ENCODE measurements at regions not wholly inside any gene's neighbourhood (a gene's known extent, or its start where the extent isn't known, plus 50 kb on each side); places are given as distances from the start of the nearest gene placed in this dataset.

DNA sequence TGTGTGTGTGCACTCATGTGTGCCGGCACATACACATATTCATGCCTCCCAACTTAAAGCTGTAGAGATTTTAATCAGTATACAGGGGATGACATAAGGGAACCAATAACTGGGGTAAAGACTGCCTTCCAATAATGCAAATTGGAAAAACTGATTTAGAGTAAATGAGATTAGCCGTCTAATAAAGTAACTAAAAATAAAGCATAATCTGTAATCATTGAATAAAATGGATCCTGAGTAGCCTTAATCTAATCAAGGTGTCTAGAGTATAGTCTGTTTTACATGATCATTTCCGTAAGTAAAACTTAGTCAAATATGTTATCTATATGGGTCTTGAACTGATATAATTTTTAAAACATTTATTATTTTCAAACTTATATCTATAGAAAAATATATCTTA, 925.8 kb downstream of the FSTL5 start:
- Histone ChIP-seq H3K4me1 (ENCODE audit: control insufficient read depth, insufficient read depth, low read length) (no peaks in the 10 kb centered on the region), H3K9me3 (ENCODE audit: control insufficient read depth, low read depth, low read length) (no peaks in the 10 kb centered on the region), H3K36me3 (ENCODE audit: control insufficient read depth, insufficient read depth, low read length) (no peaks in the 10 kb centered on the region), H3K4me3 (ENCODE audit: low read length) (no peak overlapping the region), H3K27ac (ENCODE audit: low read length) (no peak overlapping the region), H3K27me3 (ENCODE audit: control insufficient read depth, insufficient read depth, low read length) (no peaks in the 10 kb centered on the region)
- 100% methylated on average over 2 of the region's 3 CpGs for WGBS (ENCODE audit: insufficient coverage, low lambda C conversion rate)
- no peak for DNase-seq

DNA sequence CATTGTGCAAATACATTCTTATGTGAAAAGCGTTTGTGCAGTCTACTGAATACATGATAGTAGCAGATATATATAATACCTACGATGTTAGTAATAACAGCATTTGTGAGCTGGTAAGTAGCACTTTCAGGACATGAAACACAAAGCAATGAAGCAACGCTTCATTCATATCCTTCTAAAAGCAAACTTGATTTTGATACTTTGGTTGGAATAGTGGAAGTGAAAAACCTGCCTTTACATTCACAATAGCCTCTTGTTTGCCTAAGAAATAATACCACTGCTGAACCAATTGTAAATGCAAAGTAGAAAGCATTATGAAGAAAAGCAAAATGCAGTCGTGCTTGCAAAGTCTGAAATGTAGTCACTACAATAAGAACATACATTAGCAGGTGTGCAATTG, 926.3 kb downstream of the FSTL5 start:
- Histone ChIP-seq H3K9me3 (ENCODE audit: control insufficient read depth, low read depth, low read length) (no peaks in the 10 kb centered on the region), H3K27me3 (ENCODE audit: control insufficient read depth, insufficient read depth, low read length) (no peaks in the 10 kb centered on the region), H3K27ac (ENCODE audit: low read length) (no peak overlapping the region), H3K4me3 (ENCODE audit: low read length) (no peak overlapping the region), H3K4me1 (ENCODE audit: control insufficient read depth, insufficient read depth, low read length) (no peaks in the 10 kb centered on the region), H3K36me3 (ENCODE audit: control insufficient read depth, insufficient read depth, low read length) (no peaks in the 10 kb centered on the region)
- WGBS (ENCODE audit: insufficient coverage, low lambda C conversion rate) = 84% methylated on average over 2 of the region's 4 CpGs
- DNase-seq = no peak

DNA sequence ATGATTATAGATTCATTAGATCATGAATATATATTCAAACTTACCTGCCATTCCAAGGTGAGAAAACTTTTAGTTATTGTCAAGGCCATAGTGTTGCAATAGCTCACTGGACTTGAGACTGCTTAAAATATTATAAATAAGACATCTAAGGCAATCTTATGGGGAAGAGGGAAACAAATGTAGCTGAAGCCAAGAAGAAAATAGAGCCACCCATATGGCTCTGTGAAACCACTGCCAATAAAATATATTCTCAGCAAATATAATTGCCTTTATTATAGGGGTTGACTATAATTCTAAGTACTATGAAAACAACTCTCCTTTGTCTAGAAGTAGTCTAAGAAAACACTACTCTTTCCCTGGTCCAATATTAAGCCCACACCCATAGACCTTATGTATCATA, 938.5 kb downstream of the FSTL5 start:
- H3K27me3 ChIP-seq (ENCODE audit: control insufficient read depth, insufficient read depth, low read length) = no peaks in the 10 kb centered on the region
- H3K27ac ChIP-seq (ENCODE audit: low read length) = no peak overlapping the region
- peak in 1 of 2 donors; percentile 15 for DNase-seq
- no peaks in the 10 kb centered on the region for H3K36me3 ChIP-seq (ENCODE audit: control insufficient read depth, insufficient read depth, low read length)
- no peak overlapping the region for H3K4me3 ChIP-seq (ENCODE audit: low read length)
- peaks cover 4% of the 10 kb centered on the region for H3K9me3 ChIP-seq (ENCODE audit: control insufficient read depth, low read depth, low read length)
- peaks cover 3% of the 10 kb centered on the region for H3K4me1 ChIP-seq (ENCODE audit: control insufficient read depth, insufficient read depth, low read length)

DNA sequence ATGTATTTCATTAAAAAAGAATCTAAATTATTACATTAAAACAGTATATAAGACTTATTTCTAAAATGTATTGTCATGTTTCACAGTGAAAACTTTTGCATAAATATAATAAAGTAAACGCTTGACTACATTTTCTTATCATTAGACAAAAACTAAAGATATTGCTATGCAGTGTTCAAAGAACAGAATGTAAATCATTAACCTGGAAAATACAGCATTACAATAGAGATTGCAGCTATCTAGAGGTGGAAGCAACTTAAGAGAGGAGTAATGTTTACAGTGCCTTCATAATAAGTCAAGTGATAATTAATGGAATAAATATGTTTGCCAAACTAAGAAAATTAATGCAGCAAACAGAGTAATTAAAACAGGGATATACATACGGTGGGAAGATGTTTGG, 940.9 kb downstream of the FSTL5 start:
- H3K27ac ChIP-seq (ENCODE audit: low read length) = no peak overlapping the region
- WGBS (ENCODE audit: insufficient coverage, low lambda C conversion rate) = 31% methylated on average over 2 of the region's 2 CpGs
- DNase-seq = peak in 1 of 2 donors; percentile 33

DNA sequence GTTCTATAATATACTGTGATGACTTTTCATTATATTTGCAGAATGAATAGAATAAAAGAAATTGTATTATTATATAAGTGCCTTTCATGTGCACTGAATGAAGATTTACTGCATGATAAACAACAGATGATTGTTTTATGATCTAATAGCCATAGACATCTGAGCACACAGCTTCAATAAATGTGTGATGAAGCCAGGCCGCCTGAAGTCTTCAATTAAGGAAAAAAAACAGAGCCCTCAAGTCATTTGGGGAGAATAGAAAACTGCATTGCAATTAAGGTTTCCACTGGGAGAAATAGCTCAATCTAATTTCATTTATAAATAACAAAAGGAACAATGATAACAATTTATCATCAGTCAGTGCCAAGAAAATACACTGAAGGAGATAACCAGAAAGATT, 955.2 kb downstream of the FSTL5 start:
- DNase-seq = peak in 1 of 2 donors; percentile 9
- WGBS (ENCODE audit: insufficient coverage, low lambda C conversion rate) = no CpG with 5 or more reads among the region's 1 CpG
- Histone ChIP-seq H3K36me3 (ENCODE audit: control insufficient read depth, insufficient read depth, low read length) (no peaks in the 10 kb centered on the region), H3K27ac (ENCODE audit: low read length) (no peak overlapping the region), H3K4me3 (ENCODE audit: low read length) (no peak overlapping the region), H3K9me3 (ENCODE audit: control insufficient read depth, low read depth, low read length) (peaks cover 3% of the 10 kb centered on the region), H3K4me1 (ENCODE audit: control insufficient read depth, insufficient read depth, low read length) (no peaks in the 10 kb centered on the region), H3K27me3 (ENCODE audit: control insufficient read depth, insufficient read depth, low read length) (no peaks in the 10 kb centered on the region)

More for the DNA sequence above, 940.9 kb downstream of the FSTL5 start:
- Histone ChIP-seq H3K4me1 (ENCODE audit: control insufficient read depth, insufficient read depth, low read length) (peaks cover 3% of the 10 kb centered on the region), H3K9me3 (ENCODE audit: control insufficient read depth, low read depth, low read length) (peaks cover 4% of the 10 kb centered on the region), H3K4me3 (ENCODE audit: low read length) (no peak overlapping the region), H3K36me3 (ENCODE audit: control insufficient read depth, insufficient read depth, low read length) (no peaks in the 10 kb centered on the region), H3K27me3 (ENCODE audit: control insufficient read depth, insufficient read depth, low read length) (no peaks in the 10 kb centered on the region)

DNA sequence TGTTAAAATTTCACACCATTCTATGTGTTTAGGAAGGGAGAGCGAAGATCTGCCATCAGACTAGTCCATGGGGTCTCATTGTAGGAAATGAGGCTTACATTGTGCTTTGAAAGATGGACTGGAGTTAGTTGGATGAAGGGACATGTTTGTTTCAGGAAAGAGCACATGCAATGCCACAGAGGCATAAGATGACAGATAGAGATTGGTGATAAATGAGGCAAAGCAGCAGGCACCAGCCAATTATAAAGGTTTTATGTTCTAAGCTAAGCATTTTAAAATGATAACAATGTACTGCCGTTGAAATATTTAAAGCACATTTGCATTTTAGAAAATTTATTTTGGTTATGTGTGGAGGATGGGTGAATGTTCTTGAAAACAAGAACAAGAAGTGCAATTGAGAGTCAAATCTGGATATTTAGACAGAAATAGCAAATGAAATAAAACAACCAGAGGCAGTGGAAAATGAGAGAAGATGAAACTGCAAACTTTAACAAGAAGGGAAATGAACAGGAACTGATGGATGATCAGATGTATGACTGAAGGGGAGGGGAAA, 957.2 kb downstream of the FSTL5 start:
- Histone ChIP-seq H3K4me1 (ENCODE audit: control insufficient read depth, insufficient read depth, low read length) (no peaks in the 10 kb centered on the region), H3K27me3 (ENCODE audit: control insufficient read depth, insufficient read depth, low read length) (no peaks in the 10 kb centered on the region), H3K27ac (ENCODE audit: low read length) (no peak overlapping the region), H3K9me3 (ENCODE audit: control insufficient read depth, low read depth, low read length) (peaks cover 3% of the 10 kb centered on the region), H3K36me3 (ENCODE audit: control insufficient read depth, insufficient read depth, low read length) (no peaks in the 10 kb centered on the region), H3K4me3 (ENCODE audit: low read length) (no peak overlapping the region)
- WGBS (ENCODE audit: insufficient coverage, low lambda C conversion rate) = 100% methylated on average over 1 of the region's 2 CpGs
- DNase-seq = no peak

DNA sequence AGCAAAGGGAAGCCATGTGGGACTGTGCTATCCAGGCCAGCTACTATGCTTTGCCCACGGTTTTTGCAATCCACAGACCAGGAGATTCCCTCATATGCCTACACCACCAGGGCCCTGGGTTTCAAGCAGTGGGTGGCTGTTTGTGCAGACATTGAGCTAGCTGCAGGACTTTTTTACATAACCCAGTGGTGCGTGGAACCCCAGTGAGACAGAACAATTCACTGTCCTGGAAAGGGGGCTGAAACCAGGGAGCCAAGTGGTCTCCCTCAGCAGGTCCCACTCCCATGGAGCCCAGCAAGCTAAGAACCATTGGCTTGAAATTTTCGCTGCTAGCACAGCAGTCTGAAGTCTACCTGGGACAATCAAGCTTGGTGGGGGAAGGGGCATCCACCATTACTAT, 959.9 kb downstream of the FSTL5 start:
- WGBS (ENCODE audit: insufficient coverage, low lambda C conversion rate) = no CpG with 5 or more reads among the region's 3 CpGs
- H3K36me3 ChIP-seq (ENCODE audit: control insufficient read depth, insufficient read depth, low read length) = no peaks in the 10 kb centered on the region

DNA sequence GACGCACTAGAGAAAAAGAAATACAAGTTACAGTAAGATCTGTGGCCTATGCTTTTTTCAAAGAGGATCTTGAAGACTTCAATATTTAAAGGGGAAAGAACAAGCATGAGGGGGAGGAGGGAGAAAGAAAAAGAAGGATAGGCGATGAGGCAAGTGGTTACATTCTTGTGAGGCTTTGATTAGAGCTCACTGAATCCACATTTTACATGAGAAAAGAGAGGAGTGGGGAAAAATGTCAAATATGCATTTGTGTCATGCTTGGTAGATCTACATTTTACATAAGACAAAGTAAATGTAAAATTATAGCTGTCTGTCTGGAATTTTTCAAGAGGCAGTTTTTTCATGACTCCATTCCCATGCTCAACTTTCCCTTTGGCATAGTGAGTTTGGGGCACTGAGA, 965.9 kb downstream of the FSTL5 start:
- Histone ChIP-seq H3K27me3 (ENCODE audit: control insufficient read depth, insufficient read depth, low read length) (no peaks in the 10 kb centered on the region), H3K4me1 (ENCODE audit: control insufficient read depth, insufficient read depth, low read length) (no peaks in the 10 kb centered on the region), H3K27ac (ENCODE audit: low read length) (no peak overlapping the region), H3K9me3 (ENCODE audit: control insufficient read depth, low read depth, low read length) (no peaks in the 10 kb centered on the region), H3K4me3 (ENCODE audit: low read length) (no peak overlapping the region), H3K36me3 (ENCODE audit: control insufficient read depth, insufficient read depth, low read length) (no peaks in the 10 kb centered on the region)
- DNase-seq = no peak
- WGBS (ENCODE audit: insufficient coverage, low lambda C conversion rate) = 83% methylated on average over 1 of the region's 2 CpGs

More for the DNA sequence above, 959.9 kb downstream of the FSTL5 start:
- H3K4me1 ChIP-seq (ENCODE audit: control insufficient read depth, insufficient read depth, low read length) = no peaks in the 10 kb centered on the region
- H3K4me3 ChIP-seq (ENCODE audit: low read length) = no peak overlapping the region
- DNase-seq = no peak
- no peaks in the 10 kb centered on the region for H3K27me3 ChIP-seq (ENCODE audit: control insufficient read depth, insufficient read depth, low read length)
- H3K9me3 ChIP-seq (ENCODE audit: control insufficient read depth, low read depth, low read length) = no peaks in the 10 kb centered on the region
- H3K27ac ChIP-seq (ENCODE audit: low read length) = no peak overlapping the region

DNA sequence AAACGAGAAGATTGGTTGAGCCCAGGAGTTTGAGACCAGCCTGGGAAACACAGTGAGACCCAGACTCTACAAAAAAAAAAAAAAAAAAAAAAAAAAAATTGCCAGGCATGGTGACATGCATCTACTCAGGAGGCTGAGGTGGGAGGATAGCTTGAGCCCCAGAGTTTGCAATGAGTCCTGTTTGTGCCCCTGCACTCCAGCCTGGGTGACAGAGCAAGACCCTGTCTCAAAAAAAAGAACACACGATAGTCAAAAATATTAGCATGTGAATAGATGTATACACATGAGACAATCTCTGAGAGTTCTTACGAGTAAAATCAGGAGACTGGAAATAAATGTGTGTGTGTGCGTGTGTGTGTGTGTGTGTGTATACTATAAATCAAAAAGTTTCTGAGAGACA, 966.3 kb downstream of the FSTL5 start:
- H3K4me1 ChIP-seq (ENCODE audit: control insufficient read depth, insufficient read depth, low read length) = no peaks in the 10 kb centered on the region
- no peaks in the 10 kb centered on the region for H3K36me3 ChIP-seq (ENCODE audit: control insufficient read depth, insufficient read depth, low read length)
- H3K9me3 ChIP-seq (ENCODE audit: control insufficient read depth, low read depth, low read length) = no peaks in the 10 kb centered on the region
- DNase-seq = no peak
- WGBS (ENCODE audit: insufficient coverage, low lambda C conversion rate) = 92% methylated on average over 2 of the region's 4 CpGs
- H3K4me3 ChIP-seq (ENCODE audit: low read length) = no peak overlapping the region
- H3K27ac ChIP-seq (ENCODE audit: low read length) = no peak overlapping the region
- no peaks in the 10 kb centered on the region for H3K27me3 ChIP-seq (ENCODE audit: control insufficient read depth, insufficient read depth, low read length)

DNA sequence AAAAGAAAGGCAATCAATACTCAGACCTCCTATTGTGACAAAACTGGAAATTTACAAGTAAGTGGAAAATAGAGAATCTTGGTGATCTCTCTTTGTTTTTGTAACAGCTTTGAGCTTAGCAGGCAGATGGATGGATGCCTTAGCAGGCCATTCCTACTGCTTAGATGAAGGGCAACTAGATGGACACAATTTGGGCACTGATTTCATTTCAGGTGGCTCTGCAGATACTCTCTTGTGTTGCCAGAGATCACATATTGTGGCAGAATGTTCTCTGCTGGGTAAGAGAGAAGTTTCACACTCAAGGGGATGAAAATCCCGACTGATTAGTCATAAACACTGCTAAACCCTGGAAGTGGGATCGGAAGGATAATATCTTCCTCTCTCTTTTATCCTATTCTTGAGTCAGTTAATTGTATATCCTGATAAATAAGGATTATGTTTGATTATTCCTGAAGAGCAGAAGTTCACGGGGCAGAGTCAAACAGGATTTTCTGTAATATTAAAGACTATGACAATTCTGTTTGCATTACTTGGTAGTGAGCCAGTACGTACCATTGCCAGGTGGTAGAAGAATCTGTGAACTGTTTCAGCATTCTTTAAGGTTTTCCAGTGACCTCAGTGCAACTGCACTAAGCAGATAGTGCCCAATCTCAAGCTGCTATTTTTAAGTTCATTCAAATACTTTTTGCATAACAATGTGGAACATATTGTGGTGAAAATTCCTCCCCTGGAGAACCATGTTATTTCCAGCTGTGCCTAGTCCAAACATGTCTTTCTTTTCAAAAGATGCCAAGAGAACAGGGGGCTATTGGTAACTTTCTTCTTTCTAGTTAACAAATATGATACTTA, 974.3 kb downstream of the FSTL5 start:
- H3K9me3 ChIP-seq (ENCODE audit: control insufficient read depth, low read depth, low read length) = no peaks in the 10 kb centered on the region
- no peak for DNase-seq
- no peak overlapping the region for H3K27ac ChIP-seq (ENCODE audit: low read length)
- no peaks in the 10 kb centered on the region for H3K4me1 ChIP-seq (ENCODE audit: control insufficient read depth, insufficient read depth, low read length)
- no peaks in the 10 kb centered on the region for H3K36me3 ChIP-seq (ENCODE audit: control insufficient read depth, insufficient read depth, low read length)
- H3K4me3 ChIP-seq (ENCODE audit: low read length) = no peak overlapping the region
- H3K27me3 ChIP-seq (ENCODE audit: control insufficient read depth, insufficient read depth, low read length) = no peaks in the 10 kb centered on the region
- no CpG with 5 or more reads among the region's 4 CpGs for WGBS (ENCODE audit: insufficient coverage, low lambda C conversion rate)

DNA sequence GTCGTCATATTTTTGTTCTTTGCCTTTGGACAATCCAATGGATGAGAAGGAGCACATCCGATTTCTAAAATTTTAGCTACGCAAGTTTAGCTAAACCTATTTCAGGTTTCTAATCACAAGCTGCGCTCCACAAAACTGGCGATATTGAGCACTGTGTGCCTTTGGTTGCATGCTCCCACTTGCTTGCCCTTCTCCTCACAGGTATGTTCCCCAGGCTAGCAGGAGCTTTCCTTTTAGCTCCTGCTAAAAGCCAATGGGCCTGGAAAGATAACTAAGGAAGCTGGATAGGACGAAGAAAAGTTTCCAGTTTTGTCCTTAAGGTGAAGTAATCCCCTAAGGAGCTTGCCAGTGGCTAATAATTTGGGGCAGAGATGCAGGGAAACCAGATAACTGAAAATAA, 975.2 kb downstream of the FSTL5 start:
- Histone ChIP-seq H3K27me3 (ENCODE audit: control insufficient read depth, insufficient read depth, low read length) (no peaks in the 10 kb centered on the region), H3K27ac (ENCODE audit: low read length) (no peak overlapping the region), H3K4me3 (ENCODE audit: low read length) (no peak overlapping the region), H3K4me1 (ENCODE audit: control insufficient read depth, insufficient read depth, low read length) (no peaks in the 10 kb centered on the region), H3K9me3 (ENCODE audit: control insufficient read depth, low read depth, low read length) (no peaks in the 10 kb centered on the region), H3K36me3 (ENCODE audit: control insufficient read depth, insufficient read depth, low read length) (no peaks in the 10 kb centered on the region)
- DNase-seq = no peak
- 100% methylated on average over 3 of the region's 6 CpGs for whole genome bisulfite sequencing (ENCODE audit: insufficient coverage, low lambda C conversion rate)

Data from large intestine (tissue), 3 donors.